IMR-90 (cell line): ENCODE measurements at regions not wholly inside any gene's neighbourhood (a gene's known extent, or its start where the extent isn't known, plus 50 kb on each side); places are given as distances from the start of the nearest gene placed in this dataset.

Experiments used
- ATAC-seq: fragments of 200-7000 bp; cut with Tn5 transposase; 2 replicates; pipeline ENCODE4 v1.9.1; 2020; ENCODE audit warnings: low read depth, mild to moderate bottlenecking, moderate library complexity
- BruUV-seq: library from RNA; stranded (reverse); fragments of 400-500 nt; replicated peaks from 2 replicates; lab custom pipeline; 2021; lab: Mats Ljungman, UMichigan
- CTCF ChIA-PET: fragments of 300-600 bp; formaldehyde crosslinking; extraction: SDS; loops from one replicate; lab custom pipeline; 2021; ENCODE audit warnings: antibody characterized with exemption; lab: Yijun Ruan, JAX
- POLR2A ChIA-PET: fragments of 300-600 bp; sonication (Branson Sonifier 250); formaldehyde crosslinking; loops from one replicate; lab custom pipeline; 2022; ENCODE audit warnings: antibody characterized with exemption; ENCODE audit not compliant: unreplicated experiment; lab: Charles Lee
- DNase-seq: peaks from one replicate; pipeline ENCODE4 v3.0.0; 2013
- H2AFZ ChIP-seq: replicated peaks from 2 replicates; pipeline ENCODE3; 2013; ENCODE audit warnings: low read length, mild to moderate bottlenecking; ENCODE audit not compliant: poor library complexity
- H2AK5ac ChIP-seq: 2 replicates; pipeline ENCODE4 v1.6.1; 2013; ENCODE audit warnings: low read depth, low read length, inconsistent platforms
- H2AK9ac ChIP-seq: replicated peaks from 2 replicates; pipeline ENCODE3; 2013; ENCODE audit warnings: mild to moderate bottlenecking, low read depth, low read length, moderate library complexity; ENCODE audit not compliant: poor library complexity
- H2BK120ac ChIP-seq: 2 replicates; pipeline ENCODE4 v1.6.1; 2013; ENCODE audit warnings: low read depth, low read length, inconsistent platforms
- H2BK15ac ChIP-seq: 3 replicates; pipeline ENCODE4 v1.6.1; 2013; ENCODE audit warnings: low read depth, low read length, inconsistent platforms
- H2BK20ac ChIP-seq: 2 replicates; pipeline ENCODE4 v1.6.1; 2013; ENCODE audit warnings: low read depth, mild to moderate bottlenecking, inconsistent platforms, low read length, moderate library complexity
- H2BK5ac ChIP-seq: 2 replicates; pipeline ENCODE4 v1.6.1; 2013; ENCODE audit warnings: mild to moderate bottlenecking, low read depth, low read length, inconsistent platforms; ENCODE audit not compliant: poor library complexity, severe bottlenecking
- H3K14ac ChIP-seq: replicated peaks from 2 replicates; pipeline ENCODE4 v1.6.1; 2013; ENCODE audit warnings: low read depth, low read length, inconsistent platforms
- H3K18ac ChIP-seq: 2 replicates; pipeline ENCODE4 v1.6.1; 2013; ENCODE audit warnings: low read depth, low read length, control low read depth
- H3K23ac ChIP-seq: 2 replicates; pipeline ENCODE4 v1.6.1; 2013; ENCODE audit warnings: low read depth, low read length, inconsistent platforms
- H3K27ac ChIP-seq: 2 replicates; pipeline ENCODE4 v1.5.1; 2013; ENCODE audit warnings: mild to moderate bottlenecking, control low read depth, low read length; ENCODE audit not compliant: insufficient read depth
- H3K27me3 ChIP-seq: 2 replicates; pipeline ENCODE4 v1.6.1; 2013; ENCODE audit warnings: low read length; ENCODE audit not compliant: control insufficient read depth, insufficient read depth
- H3K36me3 ChIP-seq: 2 replicates; pipeline ENCODE4 v1.6.1; 2013; ENCODE audit warnings: low read length, mixed read lengths; ENCODE audit not compliant: control insufficient read depth, insufficient read depth
- H3K4ac ChIP-seq: 2 replicates; pipeline ENCODE4 v1.6.1; 2013; ENCODE audit warnings: low read depth, low read length, inconsistent platforms
- H3K4me1 ChIP-seq: 2 replicates; pipeline ENCODE4 v1.6.1; 2013; ENCODE audit warnings: low read length, mixed read lengths; ENCODE audit not compliant: control insufficient read depth, insufficient read depth
- H3K4me2 ChIP-seq: 2 replicates; pipeline ENCODE4 v1.6.1; 2013; ENCODE audit warnings: low read depth, mild to moderate bottlenecking, control low read depth, low read length, moderate library complexity
- H3K4me3 ChIP-seq: 2 replicates; pipeline ENCODE4 v1.5.1; 2013; ENCODE audit warnings: low read depth, mild to moderate bottlenecking, control low read depth, low read length, moderate library complexity; ENCODE audit not compliant: insufficient read depth
- H3K56ac ChIP-seq: 2 replicates; pipeline ENCODE4 v1.6.1; 2013; ENCODE audit warnings: low read length, inconsistent platforms; ENCODE audit not compliant: insufficient read depth; ENCODE audit errors: extremely low read depth
- H3K79me1 ChIP-seq, 2 experiments: 2 replicates each; pipeline ENCODE4 v1.6.1; 2013; ENCODE audit warnings: low read length in 2 of 2, inconsistent platforms in 1 of 2, low read depth in 1 of 2
- H3K9ac ChIP-seq: 2 replicates; pipeline ENCODE4 v1.6.1; 2013; ENCODE audit warnings: low read depth, low read length, control low read depth
- H3K9me1 ChIP-seq: 2 replicates; pipeline ENCODE4 v1.6.1; 2013; ENCODE audit warnings: low read length, inconsistent platforms; ENCODE audit not compliant: insufficient read depth
- H3K9me3 ChIP-seq: 2 replicates; pipeline ENCODE4 v1.6.1; 2013; ENCODE audit warnings: low read length; ENCODE audit not compliant: control insufficient read depth, insufficient read depth
- H4K20me1 ChIP-seq: 2 replicates; pipeline ENCODE4 v1.6.1; 2013; ENCODE audit warnings: low read length, inconsistent platforms; ENCODE audit not compliant: insufficient read depth
- H4K5ac ChIP-seq: 2 replicates; pipeline ENCODE4 v1.6.1; 2013; ENCODE audit warnings: mild to moderate bottlenecking, low read depth, low read length, control low read depth
- H4K8ac ChIP-seq, 2 experiments: 2 replicates each; pipeline ENCODE4 v1.6.1; 2013; ENCODE audit warnings: low read depth in 2 of 2, low read length in 2 of 2, control low read depth in 1 of 2, inconsistent platforms in 1 of 2
- H4K91ac ChIP-seq: 2 replicates; pipeline ENCODE4 v1.6.1; 2013; ENCODE audit warnings: low read depth, low read length, inconsistent platforms; ENCODE audit not compliant: insufficient read depth
- BHLHE40 ChIP-seq: fragments of 150-350 bp; IDR thresholded peaks from 2 replicates; pipeline ENCODE4 v1.6.1; 2016; ENCODE audit warnings: mild to moderate bottlenecking, low read depth, low read length
- CEBPB ChIP-seq: IDR thresholded peaks from 2 replicates; pipeline ENCODE4 v1.6.1; 2012; ENCODE audit warnings: low read depth, low read length, improper control_type of control experiment
- CHD1 ChIP-seq: IDR thresholded peaks from 2 replicates; pipeline ENCODE4 v1.6.1; 2012; ENCODE audit warnings: low read depth, low read length, improper control_type of control experiment
- FOS ChIP-seq: fragments of 150-350 bp; IDR thresholded peaks from 2 replicates; pipeline ENCODE4 v1.6.1; 2016; ENCODE audit warnings: low read depth, low read length
- MAFK ChIP-seq: IDR thresholded peaks from 2 replicates; pipeline ENCODE4 v1.6.1; 2012; ENCODE audit warnings: low read depth, low read length, improper control_type of control experiment
- MAZ ChIP-seq: IDR thresholded peaks from 2 replicates; pipeline ENCODE4 v1.6.1; 2012; ENCODE audit warnings: low read depth, mild to moderate bottlenecking, low read length, improper control_type of control experiment, moderate library complexity, borderline replicate concordance
- MXI1 ChIP-seq: IDR thresholded peaks from 2 replicates; pipeline ENCODE4 v1.6.1; 2012; ENCODE audit warnings: low read depth, mild to moderate bottlenecking, low read length, moderate library complexity, borderline replicate concordance
- NFE2L2 ChIP-seq: fragments of 150-350 bp; IDR thresholded peaks from 2 replicates; pipeline ENCODE4 v1.6.1; 2016; ENCODE audit warnings: low read depth, mild to moderate bottlenecking, low read length
- POLR2A ChIP-seq: IDR thresholded peaks from 2 replicates; pipeline ENCODE4 v1.6.1; 2012; ENCODE audit warnings: mild to moderate bottlenecking, low read depth, low read length
- RAD21 ChIP-seq: IDR thresholded peaks from 2 replicates; pipeline ENCODE4 v1.6.1; 2012; ENCODE audit warnings: low read length, improper control_type of control experiment
- RCOR1 ChIP-seq: IDR thresholded peaks from 2 replicates; pipeline ENCODE4 v1.6.1; 2012; ENCODE audit warnings: mild to moderate bottlenecking, low read length, improper control_type of control experiment; ENCODE audit not compliant: insufficient replicate concordance
- RFX5 ChIP-seq: IDR thresholded peaks from 2 replicates; pipeline ENCODE4 v1.8.0; 2012; ENCODE audit warnings: low read depth, mild to moderate bottlenecking, low read length, moderate library complexity
- SMC3 ChIP-seq: fragments of 150-350 bp; IDR thresholded peaks from 2 replicates; pipeline ENCODE4 v1.6.1; 2016; ENCODE audit warnings: low read depth, mild to moderate bottlenecking, antibody characterized with exemption, low read length, moderate library complexity
- WGBS, 2 experiments: methylation state at CpG; one replicate each; pipeline versions ENCODE4 v1.1.5 to v1.1.7; 2013; ENCODE audit warnings: missing lambda C conversion rate in 2 of 2; ENCODE audit not compliant: insufficient read length in 1 of 2; ENCODE audit errors: extremely low coverage in 2 of 2; 5-methylcytosine and 5-hydroxymethylcytosine counted together
- dilution Hi-C: fragments of 300-500 bp; cut with HindIII; formaldehyde crosslinking; loops from one replicate; pipeline ENCODE4 v1.14.3; 2018; ENCODE audit warnings: low sequenced_read_pairs; ENCODE audit not compliant: unreplicated experiment
- in situ Hi-C: fragments of 300-500 bp; cut with MboI; formaldehyde crosslinking; loops from 3 replicates; pipeline ENCODE4 v1.14.3; 2019; ENCODE audit warnings: low sequenced_read_pairs, inconsistent platforms, mixed read lengths
- intact Hi-C: fragments of 100-400 bp; cut with micrococcal nuclease; formaldehyde crosslinking; loops from 2 replicates; pipeline ENCODE4 v1.10.0; 2022
- TF ChIP-seq, protein P1 (sequence below): conservative IDR thresholded peaks from 2 replicates; pipeline ENCODE4 v1.5.1; 2012; ENCODE audit warnings: mild to moderate bottlenecking, low read depth, low read length, improper control_type of control experiment
- TF ChIP-seq, protein P2 (sequence below): fragments of 150-350 bp; IDR thresholded peaks from 2 replicates; pipeline ENCODE4 v1.6.1; 2016; ENCODE audit warnings: low read depth, mild to moderate bottlenecking, low read length, moderate library complexity, borderline replicate concordance
- TF ChIP-seq, protein P3 (sequence below): fragments of 150-350 bp; IDR thresholded peaks from 2 replicates; pipeline ENCODE4 v1.6.1; 2017; ENCODE audit warnings: mild to moderate bottlenecking, antibody characterized with exemption, low read length, low read depth

DNA sequence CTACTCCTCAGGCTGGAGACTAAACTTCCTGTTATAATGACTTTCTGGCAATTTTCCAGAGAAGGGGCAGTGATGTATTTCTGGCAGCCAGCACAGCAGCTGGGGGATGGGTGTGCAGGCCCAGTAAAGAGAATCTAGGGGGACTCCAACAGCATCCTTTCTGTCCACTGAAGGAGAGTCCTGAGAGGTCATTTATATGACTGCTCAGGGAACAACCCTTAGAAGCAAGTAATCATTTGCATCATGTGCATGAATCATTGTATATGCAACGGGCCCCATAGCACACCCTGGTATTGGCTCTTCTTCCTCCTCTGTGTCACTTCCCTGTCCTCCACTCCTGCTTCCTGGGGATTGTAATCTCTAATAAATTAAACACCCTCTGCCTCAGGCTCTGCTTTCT, 493.8 kb downstream of the RPS29 start:
- intact Hi-C loops (no loop called here), dilution Hi-C loops (no loop called here), in situ Hi-C loops (no loop called here)
- no peak overlapping the region for H3K27ac ChIP-seq
- no peaks in the 10 kb centered on the region for H3K27me3 ChIP-seq
- no peak overlapping the region for H3K4me2 ChIP-seq
- ATAC-seq (peak; percentile 61), DNase-seq (peak; percentile 11)
- no peak overlapping the region for H3K23ac ChIP-seq
- no peak overlapping the region for H3K14ac ChIP-seq
- no peak overlapping the region for H2BK120ac ChIP-seq
- no peak overlapping the region for H2AFZ ChIP-seq
- no peak overlapping the region for H3K18ac ChIP-seq
- no peaks in the 10 kb centered on the region for H3K36me3 ChIP-seq
- no peak overlapping the region for H3K9ac ChIP-seq
- H3K4me1 ChIP-seq = no peaks in the 10 kb centered on the region
- no peaks in the 10 kb centered on the region for H4K20me1 ChIP-seq
- no peak overlapping the region for H4K91ac ChIP-seq
- H2BK15ac ChIP-seq = no peak overlapping the region
- no peak overlapping the region for H2AK9ac ChIP-seq
- H3K4ac ChIP-seq = no peak overlapping the region
- TF ChIP-seq FOS (no peak), SMC3 (no peak), CEBPB (no peak), RCOR1 (no peak), RFX5 (no peak), POLR2A (no peak), NFE2L2 (no peak), MXI1 (no peak), BHLHE40 (no peak), MAFK (no peak), CHD1 (no peak), RAD21 (no peak), MAZ (no peak)
- TF ChIP-seq, protein P1, sequence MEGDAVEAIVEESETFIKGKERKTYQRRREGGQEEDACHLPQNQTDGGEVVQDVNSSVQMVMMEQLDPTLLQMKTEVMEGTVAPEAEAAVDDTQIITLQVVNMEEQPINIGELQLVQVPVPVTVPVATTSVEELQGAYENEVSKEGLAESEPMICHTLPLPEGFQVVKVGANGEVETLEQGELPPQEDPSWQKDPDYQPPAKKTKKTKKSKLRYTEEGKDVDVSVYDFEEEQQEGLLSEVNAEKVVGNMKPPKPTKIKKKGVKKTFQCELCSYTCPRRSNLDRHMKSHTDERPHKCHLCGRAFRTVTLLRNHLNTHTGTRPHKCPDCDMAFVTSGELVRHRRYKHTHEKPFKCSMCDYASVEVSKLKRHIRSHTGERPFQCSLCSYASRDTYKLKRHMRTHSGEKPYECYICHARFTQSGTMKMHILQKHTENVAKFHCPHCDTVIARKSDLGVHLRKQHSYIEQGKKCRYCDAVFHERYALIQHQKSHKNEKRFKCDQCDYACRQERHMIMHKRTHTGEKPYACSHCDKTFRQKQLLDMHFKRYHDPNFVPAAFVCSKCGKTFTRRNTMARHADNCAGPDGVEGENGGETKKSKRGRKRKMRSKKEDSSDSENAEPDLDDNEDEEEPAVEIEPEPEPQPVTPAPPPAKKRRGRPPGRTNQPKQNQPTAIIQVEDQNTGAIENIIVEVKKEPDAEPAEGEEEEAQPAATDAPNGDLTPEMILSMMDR = no peak
- TF ChIP-seq, protein P2, sequence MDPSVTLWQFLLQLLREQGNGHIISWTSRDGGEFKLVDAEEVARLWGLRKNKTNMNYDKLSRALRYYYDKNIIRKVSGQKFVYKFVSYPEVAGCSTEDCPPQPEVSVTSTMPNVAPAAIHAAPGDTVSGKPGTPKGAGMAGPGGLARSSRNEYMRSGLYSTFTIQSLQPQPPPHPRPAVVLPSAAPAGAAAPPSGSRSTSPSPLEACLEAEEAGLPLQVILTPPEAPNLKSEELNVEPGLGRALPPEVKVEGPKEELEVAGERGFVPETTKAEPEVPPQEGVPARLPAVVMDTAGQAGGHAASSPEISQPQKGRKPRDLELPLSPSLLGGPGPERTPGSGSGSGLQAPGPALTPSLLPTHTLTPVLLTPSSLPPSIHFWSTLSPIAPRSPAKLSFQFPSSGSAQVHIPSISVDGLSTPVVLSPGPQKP = no peak
- TF ChIP-seq, protein P3, sequence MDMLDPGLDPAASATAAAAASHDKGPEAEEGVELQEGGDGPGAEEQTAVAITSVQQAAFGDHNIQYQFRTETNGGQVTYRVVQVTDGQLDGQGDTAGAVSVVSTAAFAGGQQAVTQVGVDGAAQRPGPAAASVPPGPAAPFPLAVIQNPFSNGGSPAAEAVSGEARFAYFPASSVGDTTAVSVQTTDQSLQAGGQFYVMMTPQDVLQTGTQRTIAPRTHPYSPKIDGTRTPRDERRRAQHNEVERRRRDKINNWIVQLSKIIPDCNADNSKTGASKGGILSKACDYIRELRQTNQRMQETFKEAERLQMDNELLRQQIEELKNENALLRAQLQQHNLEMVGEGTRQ = no peak
- no peak overlapping the region for H3K56ac ChIP-seq
- no peak overlapping the region for H2BK5ac ChIP-seq
- WGBS, 2 experiments = no CpG with 5 or more reads among the region's 1 CpG
- H3K9me1 ChIP-seq = no peaks in the 10 kb centered on the region
- no peak overlapping the region for H3K4me3 ChIP-seq
- CTCF ChIA-PET = no interaction called here
- no peak overlapping the region for H4K8ac ChIP-seq
- H2BK20ac ChIP-seq = no peak overlapping the region
- peaks cover 4% of the 10 kb centered on the region for H3K9me3 ChIP-seq
- no peak overlapping the region for H4K5ac ChIP-seq
- POLR2A ChIA-PET = no interaction called here
- no peak overlapping the region for H2AK5ac ChIP-seq
- no peaks in the 10 kb centered on the region for H3K79me1 ChIP-seq
- BruUV-seq = no TSS peak
